DMS 273 treated with DMSO at 0.1 percent for 48 hours (cell line): ENCODE measurements at regions not wholly inside any gene's neighbourhood (a gene's known extent, or its start where the extent isn't known, plus 50 kb on each side); places are given as distances from the start of the nearest gene placed in this dataset.

Source experiments
- DNase-seq: peaks from one replicate; lab custom pipeline; 2025; lab: John Stamatoyannopoulos, UW

DNA sequence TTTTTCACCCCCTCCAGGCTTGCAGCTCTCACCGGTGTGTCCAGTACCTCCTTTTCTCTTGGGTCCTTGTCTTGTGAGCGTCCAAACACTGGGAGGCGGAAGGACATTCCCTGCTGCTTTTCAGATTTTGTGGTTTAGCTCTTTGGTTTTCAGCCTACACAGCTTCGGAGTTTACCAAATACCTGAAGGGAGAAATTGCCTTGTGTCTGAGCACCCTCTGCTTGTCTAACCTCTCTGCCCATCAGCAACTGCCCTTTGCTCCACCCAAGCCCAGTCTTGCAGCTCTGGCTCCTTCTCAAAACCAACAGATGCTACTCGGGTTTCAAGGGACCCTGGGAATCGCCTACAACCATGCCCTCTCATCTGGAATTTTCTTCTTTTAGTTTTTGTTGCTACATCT lies 519.1 kb upstream of the IGFBP3 start:
- DNase-seq: no peak

DNA sequence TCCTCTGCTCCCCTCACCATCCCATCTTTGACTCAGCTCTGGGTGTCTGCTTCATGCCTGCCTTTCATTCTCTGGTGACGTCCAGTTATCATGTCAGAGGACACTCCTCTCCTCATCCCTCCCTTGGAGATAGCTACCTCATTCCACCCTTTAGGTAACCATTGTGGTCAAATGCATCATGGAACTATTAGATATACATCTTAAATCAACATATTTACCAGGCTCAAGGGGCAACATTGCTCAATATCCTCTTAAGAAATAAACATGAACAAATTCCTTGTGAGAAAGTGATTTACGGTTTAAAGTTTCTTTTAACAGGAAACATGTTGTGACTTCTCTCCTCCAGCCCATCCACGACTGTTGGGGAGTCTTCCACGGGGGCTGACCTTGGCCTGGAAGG lies 511.6 kb upstream of the IGFBP3 start:
- DNase-seq: no peak

DNA sequence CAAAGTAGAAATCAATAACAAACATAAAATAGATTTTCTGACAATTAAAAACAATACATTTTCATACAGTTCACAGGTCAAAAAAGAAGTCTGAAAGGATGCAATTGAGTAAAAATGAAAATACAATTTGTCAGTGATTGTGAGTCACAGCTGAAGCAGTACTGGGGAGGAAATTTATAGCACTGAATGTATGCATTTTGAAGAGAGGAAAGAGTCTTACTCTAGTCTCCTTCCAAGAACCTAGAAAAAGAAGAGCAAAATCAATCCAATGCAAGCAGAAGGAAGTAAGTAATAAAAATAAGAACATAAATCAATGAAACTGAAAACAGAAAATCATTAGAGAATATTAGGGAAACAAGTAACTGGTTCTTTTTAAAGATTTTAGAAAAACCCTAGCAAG lies 507.2 kb upstream of the IGFBP3 start:
- no peak for DNase-seq

DNA sequence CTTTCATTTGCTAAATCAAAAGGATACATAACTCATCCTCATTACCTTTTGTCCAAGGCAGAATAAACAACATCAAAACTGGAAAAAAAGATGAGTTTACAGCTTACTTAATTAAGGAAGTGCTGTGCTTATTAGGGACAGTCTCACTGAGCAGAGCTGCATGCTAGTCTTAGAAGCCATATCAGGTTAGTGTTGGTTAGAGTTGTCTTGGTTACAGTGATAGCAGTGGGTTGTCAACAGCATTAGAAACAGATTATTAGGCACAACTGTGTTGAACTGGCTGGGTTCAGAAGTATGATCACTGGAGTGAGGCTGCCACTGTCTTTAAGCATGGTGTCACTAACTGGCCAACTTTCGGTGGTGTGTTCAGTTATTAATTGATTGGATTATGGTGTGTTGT lies 503.9 kb upstream of the IGFBP3 start:
- DNase-seq: no peak

DNA sequence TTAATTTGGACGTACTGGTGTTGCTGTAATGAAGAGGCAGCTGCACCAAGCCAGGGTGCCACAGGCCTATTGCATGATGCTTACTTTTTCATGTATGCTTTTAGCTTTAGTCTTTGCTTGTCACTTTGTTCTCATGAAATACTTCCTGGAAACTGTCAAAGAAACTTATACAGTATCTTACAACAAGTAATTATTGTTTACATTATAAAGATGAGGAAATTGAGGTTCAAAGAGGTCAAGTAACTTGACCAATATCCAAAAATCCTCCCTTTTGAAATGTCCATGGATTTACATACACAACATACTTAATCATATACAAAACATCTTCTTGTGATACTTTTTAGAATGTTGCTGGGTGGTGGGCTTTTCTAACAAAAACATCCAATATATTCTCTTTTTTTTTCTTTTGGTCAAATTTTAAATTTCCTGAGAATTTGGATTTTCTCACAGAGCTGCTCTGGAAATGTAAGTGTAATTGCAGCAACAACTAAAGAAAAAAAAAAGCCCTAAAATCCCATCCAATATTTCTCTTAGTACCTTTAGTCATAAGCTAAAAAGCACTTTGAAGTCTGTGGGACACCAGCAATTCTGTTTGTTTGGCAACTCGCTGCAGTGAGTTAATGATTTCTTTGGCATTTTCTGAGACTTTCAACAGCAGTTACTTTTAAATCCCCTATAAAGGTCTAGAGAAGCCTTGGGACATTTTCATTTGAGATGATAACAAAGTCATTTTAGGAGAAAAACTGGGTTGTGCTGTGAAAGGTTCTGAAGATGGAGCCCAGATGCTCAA lies 500.6 kb upstream of the IGFBP3 start:
- no peak for DNase-seq

DNA sequence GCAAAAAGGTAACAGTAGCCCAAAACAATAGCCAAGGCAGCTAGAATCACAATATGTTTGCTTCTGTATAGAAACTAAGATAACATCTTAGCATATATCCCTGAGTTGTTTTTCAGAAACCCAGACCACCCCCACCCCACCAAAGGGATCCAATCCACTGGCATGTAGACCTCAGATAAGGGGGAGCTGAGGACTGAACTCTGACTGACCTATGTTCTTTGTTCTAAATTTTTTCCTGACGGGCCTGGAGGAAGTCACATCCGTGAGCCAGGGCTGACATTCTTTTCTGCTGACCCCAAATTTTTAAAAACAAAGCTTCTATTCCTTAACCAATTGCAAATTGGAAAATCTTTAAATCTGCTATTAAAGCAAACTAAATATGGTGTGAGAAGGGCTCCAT lies 493.9 kb upstream of the IGFBP3 start:
- no peak for DNase-seq

DNA sequence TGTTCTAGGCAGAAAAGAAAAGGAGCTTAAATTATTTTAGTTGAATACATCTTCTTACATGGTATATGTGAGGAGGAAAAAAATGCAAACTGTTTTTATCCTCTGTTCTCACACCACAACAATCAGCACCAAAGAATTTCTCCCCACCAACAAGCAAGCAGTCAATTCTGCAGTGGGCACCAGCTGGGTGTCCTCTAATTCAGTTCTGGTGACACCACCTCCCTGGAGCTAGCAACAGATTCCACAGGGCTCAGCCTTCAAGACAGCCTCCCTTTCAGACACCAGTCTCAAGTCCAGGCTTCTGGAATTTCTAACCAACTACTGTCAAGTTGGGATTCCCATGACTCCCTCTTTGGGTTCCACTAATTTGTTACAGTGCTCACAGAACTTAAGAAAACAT lies 490.2 kb upstream of the IGFBP3 start:
- no peak for DNase-seq

DNA sequence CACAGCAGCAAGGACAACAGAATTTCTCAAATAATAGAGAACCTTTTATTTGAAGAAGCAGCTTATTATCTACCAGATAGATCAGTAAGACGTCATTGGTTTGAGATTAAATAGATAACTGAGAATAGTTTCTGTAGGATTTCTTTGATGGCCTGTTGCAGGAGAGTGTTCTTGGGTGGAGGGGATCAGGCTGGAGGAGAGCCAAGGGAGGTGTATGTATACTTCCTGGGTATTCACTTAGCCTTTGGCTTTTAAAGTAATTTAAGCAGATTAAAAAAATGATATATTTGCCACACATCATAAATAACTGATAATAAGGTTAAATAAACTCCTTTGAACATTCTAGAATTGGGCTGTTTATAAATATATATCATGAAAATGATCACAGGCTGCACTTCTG lies 486.1 kb upstream of the IGFBP3 start:
- no peak for DNase-seq

DNA sequence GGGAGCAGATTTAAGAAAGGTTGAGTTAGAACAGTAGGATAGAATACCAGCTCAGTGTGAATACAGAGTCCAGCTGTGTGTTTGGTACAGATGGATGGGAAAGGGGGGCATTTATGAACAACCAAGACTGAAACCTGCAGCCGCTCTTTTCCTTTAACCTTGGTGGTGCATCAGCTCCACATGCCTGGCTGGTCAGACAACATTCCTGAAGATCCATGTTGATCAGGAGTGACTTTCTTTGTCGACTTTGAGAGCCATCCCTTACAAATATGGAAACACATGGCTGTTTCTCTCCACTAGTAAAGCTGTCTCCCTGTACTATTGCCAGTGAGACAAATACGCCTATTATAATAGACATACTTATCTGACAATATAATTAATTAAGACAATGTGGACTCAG lies 476.5 kb upstream of the IGFBP3 start:
- no peak for DNase-seq

DNA sequence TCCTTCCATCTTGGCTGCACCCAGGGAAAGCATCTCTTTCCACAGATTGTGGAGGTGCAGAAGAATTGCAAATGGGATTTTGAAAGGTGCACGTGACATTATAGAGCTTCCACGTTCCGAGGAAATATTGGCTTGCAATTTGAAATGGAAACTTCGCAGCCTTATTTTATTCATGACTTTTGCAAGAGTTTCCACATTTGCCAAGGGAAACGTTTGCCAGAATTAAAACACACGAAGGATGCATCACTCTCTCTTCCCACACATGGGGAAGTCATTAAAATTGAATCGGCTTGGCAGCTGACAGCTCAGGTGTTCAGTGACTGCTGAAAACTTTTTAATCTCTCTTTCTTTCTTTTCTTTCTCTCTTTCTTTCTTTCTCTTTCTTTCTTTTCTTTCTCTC lies 475.4 kb upstream of the IGFBP3 start:
- DNase-seq: no peak

DNA sequence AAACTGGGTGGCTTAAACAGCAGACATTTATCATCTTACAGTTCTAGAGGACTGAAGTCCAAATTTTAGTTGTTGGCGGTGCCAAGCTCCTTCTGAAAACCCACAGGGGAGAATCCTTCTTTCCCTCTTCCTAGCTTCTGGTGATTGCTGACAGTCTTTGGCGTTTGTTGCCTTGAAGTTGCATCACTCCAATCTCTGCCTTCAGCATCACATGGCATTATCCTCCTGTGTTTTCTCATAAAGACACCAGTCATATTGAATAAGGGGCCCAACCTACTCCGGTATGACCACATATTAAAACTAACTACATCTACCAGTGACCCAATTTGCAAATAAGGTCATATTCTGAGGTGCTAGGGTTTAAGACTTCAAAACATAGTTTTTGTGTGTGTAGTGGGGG lies 472.1 kb upstream of the IGFBP3 start:
- no peak for DNase-seq

DNA sequence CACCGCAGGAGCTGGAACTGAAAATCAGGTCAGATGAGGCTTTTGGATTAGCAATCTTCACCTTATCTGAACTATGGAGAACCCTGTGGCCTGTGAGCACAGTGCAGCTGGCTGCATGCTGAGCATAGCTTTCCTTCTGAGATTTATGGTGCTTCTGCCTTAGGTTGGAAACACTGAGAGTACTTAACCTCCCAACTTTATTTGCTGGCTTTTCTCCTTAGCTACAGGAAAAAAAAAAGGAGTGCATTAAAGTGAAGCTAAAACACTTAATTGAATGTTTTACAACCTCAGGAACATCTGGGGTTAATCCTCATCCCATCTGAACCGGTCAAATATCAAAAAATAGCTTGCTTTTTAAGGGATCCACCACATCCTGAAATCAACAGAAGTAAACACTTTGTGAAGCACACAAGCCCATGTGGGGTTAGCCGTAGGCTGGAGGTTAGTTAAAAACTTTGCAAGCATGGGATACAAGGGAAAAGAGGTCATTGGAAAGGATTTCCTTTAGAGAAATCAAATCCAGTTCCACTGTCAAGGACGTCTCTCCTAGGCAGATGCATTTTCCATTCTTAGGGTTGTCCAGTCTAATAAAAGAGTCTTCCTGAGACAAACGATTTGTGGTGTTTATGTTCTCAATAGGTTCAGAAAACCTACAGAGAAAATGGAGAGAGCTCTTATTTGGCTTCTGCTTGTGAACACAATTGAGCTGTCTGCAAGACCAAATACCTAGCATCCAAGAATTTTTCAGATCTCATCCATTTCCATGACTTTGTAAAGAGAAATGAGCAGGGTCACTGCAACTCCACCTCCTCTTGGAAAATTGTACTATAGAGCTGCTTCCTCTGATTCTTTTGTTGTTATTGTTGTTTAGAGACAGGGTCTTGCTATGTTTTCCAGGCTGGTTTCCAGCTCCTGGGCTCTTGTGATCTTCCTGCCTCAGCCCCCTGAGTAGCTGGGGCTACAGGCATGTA lies 470.4 kb upstream of the IGFBP3 start:
- no peak for DNase-seq

DNA sequence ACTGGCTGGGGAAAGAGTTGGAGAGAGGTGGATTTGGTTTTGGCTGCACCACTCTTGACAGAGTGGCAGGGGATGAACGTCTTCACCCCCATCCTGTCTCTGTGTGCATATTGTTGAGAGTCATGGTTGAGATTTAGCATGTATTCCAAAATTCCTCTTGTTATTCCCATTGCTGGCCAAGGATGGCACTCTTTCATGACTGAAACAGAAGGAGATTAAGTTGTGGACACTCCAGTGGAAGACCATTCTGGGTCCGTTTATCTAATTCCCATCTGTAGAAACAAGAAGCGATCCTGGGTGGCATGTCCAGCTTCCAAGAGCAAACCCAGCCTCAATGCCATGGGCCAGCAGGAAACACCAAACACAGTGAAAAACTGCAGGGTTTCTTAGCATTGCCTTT lies 469.0 kb upstream of the IGFBP3 start:
- DNase-seq: no peak

DNA sequence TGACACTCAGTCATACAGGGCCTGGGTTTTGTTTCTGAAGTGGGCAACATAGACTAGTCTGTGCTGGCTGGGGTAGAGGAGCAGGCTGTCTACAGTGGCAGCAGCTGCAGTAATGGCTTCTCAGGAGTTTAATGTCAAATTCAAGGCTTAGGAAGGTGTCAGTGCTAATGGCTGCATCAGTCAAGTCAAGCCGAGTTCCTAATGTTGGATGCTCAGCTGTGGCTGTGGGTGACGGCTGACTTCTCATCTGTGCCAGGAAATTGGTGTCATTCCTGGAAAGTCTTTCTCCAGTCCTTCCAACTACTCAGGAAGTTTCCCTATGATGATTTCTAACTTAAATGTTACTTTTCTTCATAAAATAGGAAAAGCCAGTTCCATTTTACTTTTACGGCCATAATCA lies 468.1 kb upstream of the IGFBP3 start:
- DNase-seq: no peak

DNA sequence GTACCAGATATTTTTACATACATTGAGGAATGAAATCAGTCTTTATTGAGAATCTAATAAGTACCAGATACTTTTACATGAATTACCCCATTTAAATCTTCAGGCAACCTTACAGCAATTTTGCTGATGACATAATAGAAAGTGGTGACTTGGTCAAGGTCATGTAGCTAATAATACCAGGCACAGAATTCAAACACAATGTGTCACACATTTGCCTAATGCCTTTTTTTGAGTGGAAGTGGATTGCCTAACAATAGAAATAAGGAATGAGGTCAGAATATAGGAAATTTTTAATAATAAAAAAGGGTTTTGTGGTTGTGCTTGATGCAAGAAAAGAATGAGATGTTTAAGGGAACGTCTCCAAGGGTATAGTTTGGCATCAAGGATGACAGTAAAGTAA lies 466.6 kb upstream of the IGFBP3 start:
- DNase-seq: no peak

DNA sequence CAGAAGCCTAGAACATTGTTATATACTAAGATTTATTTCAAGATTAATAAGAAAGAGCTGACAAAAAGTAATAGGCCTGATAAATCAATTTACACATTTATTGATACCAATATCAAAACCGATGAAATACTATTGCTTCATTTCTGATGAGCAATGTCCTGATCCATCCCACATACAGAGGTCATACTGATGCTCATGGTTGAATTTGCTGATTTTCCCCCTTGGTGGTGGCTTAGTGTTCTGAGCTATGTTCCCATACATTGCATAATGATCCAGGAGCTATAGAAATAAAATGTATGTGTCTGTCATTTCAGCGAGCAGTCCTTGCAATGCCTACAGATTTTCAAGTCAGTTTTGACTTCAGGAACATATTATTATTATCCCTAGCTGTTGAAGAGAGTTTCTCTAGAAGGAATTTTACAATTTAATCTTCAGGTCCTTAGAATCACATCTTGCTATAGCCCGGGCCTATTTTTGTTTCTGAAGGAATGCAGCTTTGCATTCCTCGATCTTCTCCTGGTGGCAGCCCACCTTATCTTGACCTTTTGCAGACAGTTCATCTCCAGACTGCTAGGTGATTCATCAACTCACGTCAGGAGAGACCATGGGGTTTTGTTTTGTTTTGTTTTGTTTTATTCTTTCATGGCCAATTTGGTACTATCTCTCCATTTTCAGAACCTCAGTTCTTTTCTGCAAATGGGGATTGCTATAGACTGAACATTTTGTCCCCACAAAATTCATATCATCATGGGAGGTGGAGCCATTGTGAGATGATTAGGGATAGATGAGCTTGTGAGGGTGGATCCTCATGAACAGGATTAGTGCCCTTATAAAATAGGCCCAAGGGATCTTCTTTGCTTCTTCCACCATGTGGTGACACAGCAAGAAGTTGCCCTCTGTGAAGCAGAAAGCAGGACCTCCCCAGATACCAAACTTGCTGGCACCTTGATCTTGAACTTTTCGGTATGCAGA lies 465.6 kb upstream of the IGFBP3 start:
- no peak for DNase-seq

DNA sequence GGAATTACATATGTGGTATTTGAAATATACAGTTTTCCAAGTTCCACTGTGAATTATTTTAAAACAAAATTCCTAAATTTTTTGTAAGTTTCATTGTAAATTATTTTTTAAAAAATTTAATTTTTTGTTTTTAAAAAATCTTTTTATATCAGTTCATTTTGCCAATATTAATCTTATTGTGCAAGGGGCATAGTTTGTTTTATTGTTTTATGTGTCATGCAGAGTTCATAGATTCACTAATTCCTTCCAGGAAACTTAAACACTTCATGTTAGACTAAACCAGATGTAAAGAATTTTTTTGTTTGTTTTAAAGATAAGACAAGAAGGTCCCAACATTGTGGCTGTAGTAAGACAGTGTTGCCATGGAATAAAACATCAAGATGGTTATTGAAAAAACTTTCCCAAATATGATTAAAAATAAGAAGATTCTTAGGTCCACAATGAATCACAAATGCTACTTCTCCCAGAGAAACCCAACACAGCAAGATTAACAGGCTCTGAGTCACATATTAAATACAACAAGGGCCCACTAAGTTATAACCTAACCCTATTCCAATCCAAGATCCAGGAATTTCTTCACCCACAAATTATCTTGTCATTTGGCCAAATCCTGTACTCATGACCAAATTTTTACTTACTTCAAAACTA lies 464.7 kb upstream of the IGFBP3 start:
- no peak for DNase-seq

DNA sequence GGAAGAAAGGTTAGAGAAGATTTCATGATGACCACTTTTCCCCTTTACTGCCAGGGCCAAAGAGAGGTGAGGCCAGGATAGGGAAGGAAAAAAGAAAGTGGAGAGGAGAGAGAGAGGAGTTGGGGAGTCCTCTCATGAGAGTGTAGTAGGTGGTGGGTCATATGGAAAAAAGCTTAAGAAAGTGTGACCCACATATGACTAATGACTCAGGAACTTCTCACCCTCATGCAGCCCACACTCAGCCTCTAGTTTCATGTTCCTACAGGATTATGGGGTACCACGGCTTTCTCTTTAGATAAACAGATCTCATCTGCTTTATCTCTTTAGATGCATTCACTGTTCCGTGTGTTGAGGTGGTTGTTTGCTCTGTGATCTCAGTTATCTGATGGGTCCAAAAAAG lies 462.5 kb upstream of the IGFBP3 start:
- DNase-seq: no peak

DNA sequence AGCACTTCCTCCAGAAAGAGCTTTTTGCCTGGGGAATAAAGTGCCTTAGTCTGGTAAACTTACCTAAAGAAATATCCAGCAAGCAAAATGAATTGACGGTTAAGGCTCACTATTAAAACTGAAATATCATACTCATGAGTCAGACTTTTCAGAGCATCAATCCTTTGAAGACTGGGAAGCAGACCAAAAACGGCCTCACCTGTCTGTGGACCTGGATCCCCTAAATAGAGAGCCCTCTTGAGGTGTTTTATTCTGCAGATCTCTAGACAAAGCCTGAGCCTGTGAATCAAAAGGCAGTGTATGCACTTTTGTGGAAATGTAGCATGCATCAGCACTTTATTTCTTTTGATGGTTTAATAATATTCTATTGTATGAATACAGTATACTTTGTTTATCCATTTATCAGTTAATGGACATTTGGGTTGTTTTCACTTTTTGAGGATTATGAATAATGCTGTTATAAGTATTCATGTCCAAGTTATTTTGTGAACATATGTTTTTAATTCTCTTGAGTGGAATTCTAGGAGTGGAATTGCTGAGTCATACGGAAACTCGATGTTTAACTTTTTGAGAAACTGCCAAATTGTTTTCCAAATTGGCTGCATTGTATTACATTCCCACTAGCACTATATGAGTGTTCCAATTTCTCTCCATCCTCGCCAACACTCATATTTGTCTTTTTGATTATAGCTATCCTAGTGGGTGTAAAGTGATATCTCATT lies 449.0 kb upstream of the IGFBP3 start:
- no peak for DNase-seq

DNA sequence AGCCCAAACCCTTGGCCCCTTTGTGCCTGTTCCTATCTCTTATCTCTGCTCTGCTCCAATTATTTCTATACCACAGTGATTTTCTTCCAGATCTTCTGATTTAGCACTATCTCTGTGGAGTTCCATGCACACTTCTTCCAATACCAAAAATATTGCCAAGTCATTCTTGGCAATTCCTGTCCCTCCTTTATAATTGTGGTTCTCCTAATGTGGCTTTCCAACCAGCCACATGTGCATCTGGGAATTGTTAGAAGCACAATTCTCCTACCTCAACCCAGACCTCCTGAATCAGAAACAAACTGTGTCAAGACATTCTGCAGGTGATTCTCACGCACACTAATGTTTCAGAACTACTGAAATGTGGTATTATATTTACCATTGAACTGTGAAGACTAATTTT lies 447.8 kb upstream of the IGFBP3 start:
- no peak for DNase-seq

DNA sequence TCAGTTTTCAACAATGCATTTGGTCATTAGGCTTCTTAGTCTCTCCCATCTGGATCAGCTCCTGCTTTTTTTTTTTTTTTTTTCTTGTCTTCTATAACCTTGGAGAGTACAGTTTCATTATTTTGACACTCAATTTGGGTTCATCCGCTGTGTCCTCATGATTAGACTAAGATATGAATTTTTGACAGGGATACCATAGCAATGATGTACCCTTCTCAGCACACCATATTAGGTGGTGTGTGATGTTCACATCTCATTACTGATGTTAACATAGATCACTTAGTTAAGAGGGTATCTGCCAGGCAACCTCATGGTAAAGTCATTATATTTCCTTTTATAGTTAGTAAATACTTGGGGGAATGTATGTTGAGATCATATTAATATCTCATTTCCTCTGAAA lies 445.5 kb upstream of the IGFBP3 start:
- DNase-seq: no peak
